Activated CD4-positive, alpha-beta T cell treated with anti-CD3 and anti-CD28 coated beads, Interleukin-2, amount 50 U/mL, for 16 hours (primary cell): ENCODE measurements at regions not wholly inside any gene's neighbourhood (a gene's known extent, or its start where the extent isn't known, plus 50 kb on each side); places are given as distances from the start of the nearest gene placed in this dataset.
"Not testable (repeated sequence)": the region's sequence is repeated elsewhere in the genome, so short reads cannot be mapped to it uniquely, and the experiment has no call there.

Experiments
- DNase-seq: peaks from one replicate; pipeline ENCODE4 v3.0.0-alpha.2; 2020

GRCh38 chr3:35065891-35066290 lies 573.4 kb upstream of the ARPP21 start:
- no peak for DNase-seq

DNA sequence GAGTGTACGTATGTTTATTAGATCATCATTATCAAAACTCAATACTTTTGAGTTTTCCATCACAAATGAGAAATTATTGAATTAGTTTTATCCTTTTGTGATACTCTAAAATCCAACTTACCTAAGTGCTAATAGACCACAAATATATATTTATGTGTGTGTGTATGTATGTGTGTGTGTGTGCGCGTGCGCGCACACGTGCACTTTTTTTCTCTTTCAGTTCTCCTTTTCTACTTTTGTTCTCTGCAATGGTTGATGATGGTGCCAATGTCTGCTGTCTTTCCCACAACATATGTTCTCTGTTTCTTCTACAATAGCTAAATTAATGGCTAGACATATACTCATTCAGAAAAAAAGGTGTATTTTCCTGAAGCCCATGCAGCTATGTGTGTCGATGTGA lies 571.6 kb upstream of the ARPP21 start:
- no peak for DNase-seq

DNA sequence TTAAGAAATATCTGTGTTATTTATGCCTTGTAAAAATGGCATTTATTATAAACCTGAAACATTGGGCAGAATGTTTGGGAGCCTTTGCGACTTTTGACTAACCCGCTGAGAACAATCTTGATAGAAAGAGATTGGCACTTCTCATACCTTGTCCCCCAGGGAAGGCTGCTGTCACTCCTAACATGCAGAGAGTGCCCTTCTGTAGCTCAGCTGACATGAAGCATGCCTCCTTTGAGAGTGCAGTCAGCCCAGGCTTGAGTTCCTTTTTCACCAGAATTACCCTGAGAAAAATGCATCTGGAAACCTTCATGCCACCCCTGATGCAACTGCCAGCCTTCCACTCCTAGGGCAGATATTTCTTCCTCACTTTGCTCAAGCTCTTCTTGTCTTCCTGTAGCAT lies 569.2 kb upstream of the ARPP21 start:
- no peak for DNase-seq

GRCh38 chr3:35071772-35072171 lies 567.6 kb upstream of the ARPP21 start:
- DNase-seq = no peak

DNA sequence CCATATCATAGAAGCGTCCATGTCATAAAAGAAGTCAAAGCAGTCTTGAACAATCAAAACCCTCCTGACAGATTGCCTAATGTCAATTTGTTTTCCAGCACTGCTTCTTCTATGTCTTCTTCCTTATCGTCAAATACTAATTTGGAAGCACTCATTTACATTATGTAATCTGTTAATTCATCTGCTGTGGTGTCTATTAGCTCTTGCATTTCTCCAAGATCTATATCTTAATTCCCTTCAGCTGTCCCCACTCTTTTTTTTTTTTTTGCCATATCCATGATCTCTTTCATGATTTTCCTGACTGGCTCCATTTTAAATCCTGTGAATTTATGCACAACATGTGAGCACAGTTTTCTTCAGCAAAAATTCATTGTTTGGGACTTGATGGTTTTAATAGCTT lies 560.5 kb upstream of the ARPP21 start:
- DNase-seq = no peak

DNA sequence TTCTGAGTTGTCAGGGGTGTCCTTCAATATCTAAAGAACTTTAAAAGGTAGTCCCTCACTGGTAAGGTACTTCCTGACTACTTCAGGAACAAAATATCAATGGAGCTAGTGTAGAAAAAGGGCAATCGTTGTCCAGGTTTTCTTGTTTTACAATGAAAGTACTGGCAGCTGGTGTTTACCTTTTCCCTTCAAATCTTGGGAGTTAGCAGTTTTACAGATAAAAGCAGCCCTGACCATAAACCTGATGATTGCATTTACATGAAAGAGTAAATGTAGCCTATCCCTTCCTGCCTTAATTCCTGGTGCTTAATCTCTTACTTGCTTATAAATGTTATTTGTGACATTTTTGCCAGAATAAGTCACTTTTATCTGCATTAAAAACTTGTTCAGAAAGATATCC lies 559.9 kb upstream of the ARPP21 start:
- DNase-seq = no peak

DNA sequence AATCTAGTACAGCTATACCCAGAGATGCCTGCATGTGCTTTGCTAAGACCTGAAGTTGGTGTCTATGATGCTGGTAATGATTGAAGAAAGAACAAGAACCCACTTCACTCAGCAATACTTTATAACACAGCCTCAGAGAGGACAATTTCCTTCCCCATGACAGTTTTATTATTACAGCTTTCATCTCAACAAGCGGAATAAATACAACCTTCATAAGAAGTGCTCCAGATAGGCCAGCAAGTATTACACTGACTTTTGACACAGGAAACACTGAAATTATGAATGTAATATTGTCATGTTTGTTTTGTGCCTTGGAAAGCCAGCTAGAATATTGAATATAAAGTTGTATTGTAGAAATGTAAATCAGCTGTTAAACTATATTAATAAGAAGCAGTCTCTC lies 557.4 kb upstream of the ARPP21 start:
- DNase-seq = no peak

GRCh38 chr3:35088943-35089342 lies 550.4 kb upstream of the ARPP21 start:
- DNase-seq = no peak

DNA sequence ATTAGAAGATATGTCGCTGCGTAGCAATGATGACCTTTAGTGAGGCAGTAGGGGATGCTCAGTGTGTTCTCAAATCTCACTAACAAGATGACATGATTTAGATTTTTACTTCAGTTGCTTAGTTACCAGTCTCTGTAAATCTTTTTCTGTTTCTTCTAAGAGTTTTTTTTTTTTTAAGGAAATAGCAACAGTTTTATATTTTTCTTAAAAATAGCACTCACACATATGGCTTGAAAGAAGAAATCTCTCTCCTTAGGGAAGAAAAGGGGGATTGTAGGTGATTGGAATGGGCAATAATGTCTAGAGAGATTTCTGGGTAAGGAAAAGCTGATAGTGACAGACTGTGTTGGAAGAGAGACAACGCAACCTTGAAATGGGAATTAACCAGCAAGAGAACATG lies 524.6 kb upstream of the ARPP21 start:
- no peak for DNase-seq

GRCh38 chr3:35120026-35120425 lies 519.3 kb upstream of the ARPP21 start:
- DNase-seq = no peak

- no peak for DNase-seq
Measured at GRCh38 chr3:35137612-35138011, 501.7 kb upstream of the ARPP21 start.

DNA sequence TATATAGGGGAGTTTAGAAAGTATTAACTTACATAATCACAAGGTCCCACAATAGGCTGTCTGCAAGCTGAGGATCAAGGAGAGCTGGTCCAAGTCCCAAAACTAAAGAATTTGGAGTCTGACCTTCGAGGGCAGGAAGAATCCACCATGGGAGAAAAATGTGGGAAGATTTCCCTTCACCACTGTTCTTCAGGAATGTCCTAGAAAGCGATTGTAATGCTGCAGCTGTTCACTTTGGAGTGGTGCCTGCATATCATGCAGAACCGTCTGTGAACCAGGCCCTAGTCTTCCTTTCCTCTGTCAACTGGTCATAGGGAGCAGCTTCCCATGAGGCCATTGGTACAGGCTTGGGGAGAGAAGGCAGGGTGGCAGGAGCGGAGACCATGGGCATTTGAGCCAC lies 497.9 kb upstream of the ARPP21 start:
- no peak for DNase-seq

GRCh38 chr3:35144011-35144410 lies 495.3 kb upstream of the ARPP21 start:
- no peak for DNase-seq

DNA sequence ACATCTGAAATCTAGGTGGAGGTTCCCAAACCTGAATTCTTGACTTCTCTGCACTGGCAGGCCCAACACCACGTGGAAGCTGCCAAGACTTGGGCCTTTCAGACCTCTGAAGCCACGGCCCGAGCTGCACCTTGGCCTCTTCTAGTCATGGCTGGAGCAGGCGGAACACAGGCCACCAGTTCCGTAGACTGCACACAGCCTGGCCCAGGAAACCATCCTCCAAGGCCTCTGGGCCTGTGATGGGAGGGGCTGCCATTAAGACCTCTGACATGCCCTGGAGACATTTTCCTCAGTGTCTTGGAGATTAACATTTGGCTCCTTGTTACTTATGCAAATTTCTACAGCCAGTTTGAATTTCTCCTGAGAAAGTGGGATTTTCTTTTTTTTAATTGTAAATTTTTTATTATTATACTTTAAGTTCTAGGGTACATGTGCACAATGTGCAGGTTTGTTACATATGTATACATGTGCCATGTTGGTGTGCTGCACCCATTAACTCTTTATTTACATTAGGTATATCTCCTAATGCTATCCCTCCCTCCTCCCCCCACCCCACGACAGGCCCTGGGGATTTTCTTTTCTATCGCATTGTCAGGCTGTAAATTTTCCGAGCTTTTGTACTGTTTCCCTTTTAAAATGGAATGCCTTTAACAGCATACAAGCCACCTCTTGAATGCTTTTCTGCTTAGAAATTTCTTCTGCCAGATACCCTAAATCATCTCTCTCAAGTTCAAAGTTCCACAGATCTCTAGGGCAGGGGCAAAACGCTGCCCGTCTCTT lies 492.9 kb upstream of the ARPP21 start:
- not testable (repeated sequence) for DNase-seq

- DNase-seq = no peak
Measured at GRCh38 chr3:35183927-35184675, 455.2 kb upstream of the ARPP21 start.

- DNase-seq = no peak
Measured at GRCh38 chr3:35184775-35185174, 454.6 kb upstream of the ARPP21 start.

DNA sequence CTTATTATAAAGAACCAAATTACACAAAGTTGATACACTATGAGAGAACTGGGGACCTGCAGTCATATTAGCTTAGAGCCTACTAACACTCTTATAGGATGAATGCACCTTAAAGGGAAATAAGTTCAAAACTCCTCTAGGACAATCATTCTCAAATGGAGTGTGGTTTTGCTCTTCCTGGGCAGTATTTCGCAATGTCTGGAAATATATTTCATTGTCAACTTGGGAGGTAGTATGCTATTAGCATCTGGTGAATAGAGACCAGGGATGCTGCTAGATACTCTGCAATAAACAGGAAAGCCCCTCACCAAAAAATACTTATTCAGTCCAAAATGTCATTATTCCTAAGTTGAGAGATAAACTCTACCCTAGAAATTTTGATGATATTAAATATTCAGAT lies 451.4 kb upstream of the ARPP21 start:
- no peak for DNase-seq

DNA sequence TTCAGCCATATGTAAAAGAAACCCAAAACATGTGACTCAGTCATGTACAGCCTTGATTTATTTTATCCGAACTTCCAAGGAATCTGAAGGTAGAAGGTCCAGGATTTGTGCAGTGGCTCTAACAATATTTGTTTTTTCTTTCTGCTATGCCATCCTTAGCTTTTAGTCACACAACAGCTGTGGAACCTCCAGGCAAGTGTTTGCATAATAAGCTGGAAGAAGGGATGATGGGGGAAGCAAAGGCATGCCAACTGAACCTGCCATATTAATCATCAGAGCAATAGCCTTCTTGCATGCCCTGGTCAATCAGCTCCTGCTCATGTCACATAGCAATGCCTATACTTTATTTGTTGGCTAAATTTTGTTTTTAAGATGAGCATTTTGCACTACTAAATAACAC lies 444.7 kb upstream of the ARPP21 start:
- no peak for DNase-seq

DNA sequence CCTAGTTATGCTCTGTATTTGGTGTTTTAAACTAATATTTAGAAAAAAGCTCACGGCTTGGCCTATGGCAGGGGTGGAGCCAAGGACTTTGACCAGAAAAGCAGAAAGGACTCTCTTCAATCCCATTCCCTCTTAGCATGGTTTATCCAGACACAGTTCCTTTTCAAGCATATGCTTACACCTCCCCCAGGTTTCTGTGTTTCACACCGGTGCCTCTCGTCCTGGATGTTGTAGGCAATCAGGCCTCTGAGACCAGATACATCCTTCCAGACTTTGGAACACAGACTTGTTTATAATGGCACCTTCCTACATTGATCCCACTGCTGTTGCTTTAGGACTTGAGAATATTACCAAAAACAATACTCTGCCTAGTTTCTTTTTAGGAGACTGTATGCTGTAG lies 440.5 kb upstream of the ARPP21 start:
- no peak for DNase-seq

- peak; percentile 0 for DNase-seq
Measured at GRCh38 chr3:35200056-35200455, 439.3 kb upstream of the ARPP21 start.

GRCh38 chr3:35201211-35201610 lies 438.1 kb upstream of the ARPP21 start:
- no peak for DNase-seq

DNA sequence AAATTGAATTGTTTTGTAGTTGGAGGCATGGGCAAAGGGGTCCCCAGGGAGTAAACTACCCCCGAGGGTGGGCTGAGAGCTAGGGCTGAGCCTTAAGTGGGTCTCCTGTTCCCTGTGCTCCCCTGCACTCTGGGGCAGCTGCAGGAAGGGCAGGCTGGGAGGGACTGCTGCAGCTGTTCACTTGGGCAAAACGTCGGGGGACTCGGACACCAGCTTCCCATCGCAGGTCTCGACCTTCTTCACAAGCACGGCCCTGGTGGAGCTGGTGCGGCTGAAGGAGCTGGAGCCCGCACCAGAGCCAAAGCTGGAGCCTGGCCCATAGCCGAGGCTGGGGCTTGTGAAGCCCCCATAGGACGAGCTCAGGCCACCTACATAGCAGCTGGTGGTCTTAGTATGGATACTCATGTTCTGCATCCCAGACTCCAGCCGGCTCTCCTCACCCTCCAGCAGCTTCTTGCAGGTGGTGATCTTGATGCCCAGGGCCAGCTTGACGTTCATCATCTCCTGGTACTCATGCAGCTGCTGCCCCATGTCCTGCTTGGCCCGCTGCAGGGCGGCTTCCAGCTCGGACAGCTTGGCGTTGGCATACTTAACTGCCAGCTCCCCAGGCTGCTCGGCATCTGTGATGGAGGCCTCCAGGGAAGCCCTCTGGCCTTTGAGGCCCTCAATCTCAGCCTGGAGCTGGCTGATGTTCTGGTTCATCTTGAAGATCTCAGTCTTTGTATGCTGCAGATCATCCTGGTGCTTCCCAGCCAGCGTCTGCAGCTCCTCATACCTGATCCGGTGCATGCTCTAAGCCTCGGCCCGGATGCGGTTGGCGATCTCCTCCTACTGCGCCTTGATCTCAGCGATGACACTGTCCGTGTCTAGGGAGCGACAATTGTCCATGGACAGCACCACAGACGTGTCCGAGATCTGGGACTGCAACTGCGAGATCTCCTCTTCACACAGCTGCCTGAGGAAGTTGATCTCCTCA lies 423.5 kb upstream of the ARPP21 start:
- DNase-seq = no peak

DNA sequence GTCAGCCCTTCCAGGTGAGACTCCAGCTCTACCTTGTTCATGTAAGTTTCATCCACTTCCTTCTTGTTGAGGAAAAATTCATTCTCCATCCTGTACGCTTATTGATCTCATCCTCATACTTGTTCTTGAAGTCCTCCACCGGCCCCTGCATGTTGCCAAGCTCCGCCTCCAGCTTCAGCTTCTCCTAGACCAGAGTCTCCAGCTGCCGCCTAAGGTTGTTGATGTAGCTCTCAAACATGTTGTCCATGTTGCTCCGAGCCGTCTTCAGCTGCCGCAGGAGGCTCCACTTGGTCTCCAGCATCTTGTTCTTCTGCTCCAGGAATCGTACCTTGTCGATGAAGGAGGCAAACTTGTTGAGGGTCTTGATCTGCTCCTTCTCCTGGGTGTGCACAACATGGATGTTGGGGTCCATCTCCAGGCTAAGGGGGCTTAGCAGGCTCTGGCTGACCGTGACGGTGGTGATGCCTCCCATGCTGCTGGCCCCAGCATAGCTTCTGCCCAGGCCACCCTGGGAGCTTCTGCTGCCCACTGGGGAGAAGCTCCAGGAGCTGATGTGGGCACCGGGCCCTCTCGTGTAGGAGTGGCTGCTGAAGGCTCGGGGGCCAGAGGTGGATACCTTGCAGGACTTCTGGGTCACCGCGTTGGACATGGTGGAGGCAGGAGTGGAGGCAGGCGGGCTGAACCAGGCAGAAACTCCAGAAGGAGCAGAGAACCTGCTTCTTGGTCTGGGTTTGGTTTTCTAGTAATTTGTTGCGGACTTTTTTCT lies 422.6 kb upstream of the ARPP21 start:
- DNase-seq = no peak
